ENCODE measurements at regions not wholly inside any gene's neighbourhood (a gene's known extent, or its start where the extent isn't known, plus 50 kb on each side); places are given as distances from the start of the nearest gene placed in this dataset.

- H3K4me3 ChIP-seq: no peak overlapping the region
- ATAC-seq (no peak), FAIRE-seq (no peak), DNase-seq (ENCODE audit: low read depth, low spot score) (no peak)
- TF ChIP-seq, protein P1, sequence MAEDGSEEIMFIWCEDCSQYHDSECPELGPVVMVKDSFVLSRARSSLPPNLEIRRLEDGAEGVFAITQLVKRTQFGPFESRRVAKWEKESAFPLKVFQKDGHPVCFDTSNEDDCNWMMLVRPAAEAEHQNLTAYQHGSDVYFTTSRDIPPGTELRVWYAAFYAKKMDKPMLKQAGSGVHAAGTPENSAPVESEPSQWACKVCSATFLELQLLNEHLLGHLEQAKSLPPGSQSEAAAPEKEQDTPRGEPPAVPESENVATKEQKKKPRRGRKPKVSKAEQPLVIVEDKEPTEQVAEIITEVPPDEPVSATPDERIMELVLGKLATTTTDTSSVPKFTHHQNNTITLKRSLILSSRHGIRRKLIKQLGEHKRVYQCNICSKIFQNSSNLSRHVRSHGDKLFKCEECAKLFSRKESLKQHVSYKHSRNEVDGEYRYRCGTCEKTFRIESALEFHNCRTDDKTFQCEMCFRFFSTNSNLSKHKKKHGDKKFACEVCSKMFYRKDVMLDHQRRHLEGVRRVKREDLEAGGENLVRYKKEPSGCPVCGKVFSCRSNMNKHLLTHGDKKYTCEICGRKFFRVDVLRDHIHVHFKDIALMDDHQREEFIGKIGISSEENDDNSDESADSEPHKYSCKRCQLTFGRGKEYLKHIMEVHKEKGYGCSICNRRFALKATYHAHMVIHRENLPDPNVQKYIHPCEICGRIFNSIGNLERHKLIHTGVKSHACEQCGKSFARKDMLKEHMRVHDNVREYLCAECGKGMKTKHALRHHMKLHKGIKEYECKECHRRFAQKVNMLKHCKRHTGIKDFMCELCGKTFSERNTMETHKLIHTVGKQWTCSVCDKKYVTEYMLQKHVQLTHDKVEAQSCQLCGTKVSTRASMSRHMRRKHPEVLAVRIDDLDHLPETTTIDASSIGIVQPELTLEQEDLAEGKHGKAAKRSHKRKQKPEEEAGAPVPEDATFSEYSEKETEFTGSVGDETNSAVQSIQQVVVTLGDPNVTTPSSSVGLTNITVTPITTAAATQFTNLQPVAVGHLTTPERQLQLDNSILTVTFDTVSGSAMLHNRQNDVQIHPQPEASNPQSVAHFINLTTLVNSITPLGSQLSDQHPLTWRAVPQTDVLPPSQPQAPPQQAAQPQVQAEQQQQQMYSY (CRISPR knock-in tag; IDR thresholded peaks at IDR 0.05): no peak
- no peak for TF ChIP-seq RELB (IDR thresholded peaks at IDR 0.05; ENCODE audit: low read depth)
- TF ChIP-seq NBN (IDR thresholded peaks at IDR 0.05): no peak
- TF ChIP-seq SMARCA5 (IDR thresholded peaks at IDR 0.05): no peak
- no peak for TF ChIP-seq PML (IDR thresholded peaks at IDR 0.05; ENCODE audit: low read length)
- no peak for TF ChIP-seq ZZZ3 (IDR thresholded peaks at IDR 0.05; ENCODE audit: control insufficient read depth, insufficient read length, low read depth)
- TF ChIP-seq, protein P2, sequence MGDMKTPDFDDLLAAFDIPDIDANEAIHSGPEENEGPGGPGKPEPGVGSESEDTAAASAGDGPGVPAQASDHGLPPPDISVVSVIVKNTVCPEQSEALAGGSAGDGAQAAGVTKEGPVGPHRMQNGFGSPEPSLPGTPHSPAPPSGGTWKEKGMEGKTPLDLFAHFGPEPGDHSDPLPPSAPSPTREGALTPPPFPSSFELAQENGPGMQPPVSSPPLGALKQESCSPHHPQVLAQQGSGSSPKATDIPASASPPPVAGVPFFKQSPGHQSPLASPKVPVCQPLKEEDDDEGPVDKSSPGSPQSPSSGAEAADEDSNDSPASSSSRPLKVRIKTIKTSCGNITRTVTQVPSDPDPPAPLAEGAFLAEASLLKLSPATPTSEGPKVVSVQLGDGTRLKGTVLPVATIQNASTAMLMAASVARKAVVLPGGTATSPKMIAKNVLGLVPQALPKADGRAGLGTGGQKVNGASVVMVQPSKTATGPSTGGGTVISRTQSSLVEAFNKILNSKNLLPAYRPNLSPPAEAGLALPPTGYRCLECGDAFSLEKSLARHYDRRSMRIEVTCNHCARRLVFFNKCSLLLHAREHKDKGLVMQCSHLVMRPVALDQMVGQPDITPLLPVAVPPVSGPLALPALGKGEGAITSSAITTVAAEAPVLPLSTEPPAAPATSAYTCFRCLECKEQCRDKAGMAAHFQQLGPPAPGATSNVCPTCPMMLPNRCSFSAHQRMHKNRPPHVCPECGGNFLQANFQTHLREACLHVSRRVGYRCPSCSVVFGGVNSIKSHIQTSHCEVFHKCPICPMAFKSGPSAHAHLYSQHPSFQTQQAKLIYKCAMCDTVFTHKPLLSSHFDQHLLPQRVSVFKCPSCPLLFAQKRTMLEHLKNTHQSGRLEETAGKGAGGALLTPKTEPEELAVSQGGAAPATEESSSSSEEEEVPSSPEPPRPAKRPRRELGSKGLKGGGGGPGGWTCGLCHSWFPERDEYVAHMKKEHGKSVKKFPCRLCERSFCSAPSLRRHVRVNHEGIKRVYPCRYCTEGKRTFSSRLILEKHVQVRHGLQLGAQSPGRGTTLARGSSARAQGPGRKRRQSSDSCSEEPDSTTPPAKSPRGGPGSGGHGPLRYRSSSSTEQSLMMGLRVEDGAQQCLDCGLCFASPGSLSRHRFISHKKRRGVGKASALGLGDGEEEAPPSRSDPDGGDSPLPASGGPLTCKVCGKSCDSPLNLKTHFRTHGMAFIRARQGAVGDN (IDR thresholded peaks at IDR 0.05): no peak
- TF ChIP-seq SIN3A (IDR thresholded peaks at IDR 0.05; ENCODE audit: low read depth, low read length): no peak
- TF ChIP-seq MTA3 (IDR thresholded peaks at IDR 0.05; ENCODE audit: borderline replicate concordance, low read length): no peak
- no peak for TF ChIP-seq CEBPB (IDR thresholded peaks at IDR 0.05; ENCODE audit: borderline replicate concordance in 1 of 2, low read depth in 2 of 2, low read length in 2 of 2)
- no peak for TF ChIP-seq CHD4 (IDR thresholded peaks at IDR 0.05)
- 75% methylated on average over 17 of the region's 17 CpGs for WGBS (ENCODE audit: insufficient coverage, insufficient replicate concordance, low lambda C conversion rate, missing lambda C conversion rate)
- ChIA-PET POLR2A (no interaction called here), SMC1A (ENCODE audit: uncharacterized antibody, unreplicated experiment) (interaction anchor here (0.6 kb wide), 1 partner anchor 319 kb away, joined by 3 read pairs; no protein-coding TSS in a partner anchor), RAD21 (ENCODE audit: unreplicated experiment) (no interaction called here), CTCF (interaction anchor here (1.5 kb wide), 1 partner anchor 22 kb away, joined by 3 read pairs; no protein-coding TSS in a partner anchor)
- H3K9me3 ChIP-seq (replicated peaks; ENCODE audit: control insufficient read depth, insufficient read depth, low read length): no peaks in the 10 kb centered on the region
- no peaks in the 10 kb centered on the region for H3K27me3 ChIP-seq (replicated peaks in 1 of 2; ENCODE audit: control insufficient read depth in 2 of 2, insufficient read depth in 2 of 2, low read length in 1 of 2)
- no peaks in the 10 kb centered on the region for H3K79me2 ChIP-seq (ENCODE audit: control insufficient read depth, insufficient read depth, low read length)
- no peak overlapping the region for H3K4me2 ChIP-seq (ENCODE audit: control insufficient read depth, insufficient read depth)
- H4K20me1 ChIP-seq (ENCODE audit: control insufficient read depth, insufficient read depth): no peaks in the 10 kb centered on the region
- no TSS peak for BruUV-seq (replicated peaks)
- in situ Hi-C loops (cut with MboI): no loop called here
- H3K36me3 ChIP-seq (ENCODE audit: control insufficient read depth in 2 of 2, insufficient read depth in 2 of 2, low read length in 1 of 2): no peaks in the 10 kb centered on the region
- intact Hi-C loops (cut with micrococcal nuclease; ENCODE audit: unreplicated experiment): no loop called here
- no peak overlapping the region for H3K27ac ChIP-seq (ENCODE audit: control insufficient read depth, insufficient read depth)
- H3K9ac ChIP-seq (ENCODE audit: control insufficient read depth, insufficient read depth, low read length): no peak overlapping the region
- no peaks in the 10 kb centered on the region for H3K4me1 ChIP-seq (ENCODE audit: control insufficient read depth, insufficient read depth, low read length)
- no peak overlapping the region for H2AFZ ChIP-seq (ENCODE audit: control insufficient read depth, low read depth, low read length)
These were observed 712.1 kb downstream of the CDH9 start for GRCh38 chr5:26326153-26326759.
